AG09309 (cell line): ENCODE measurements at regions not wholly inside any gene's neighbourhood (a gene's known extent, or its start where the extent isn't known, plus 50 kb on each side); places are given as distances from the start of the nearest gene placed in this dataset.

Experiments
- DNase-seq: peaks from one replicate; pipeline ENCODE4 v3.0.0-alpha.2; 2010; ENCODE audit warnings: low read depth
- H3K4me3 ChIP-seq: 2 replicates; pipeline ENCODE4 v1.5.1; 2011; ENCODE audit warnings: mild to moderate bottlenecking, low read depth, low read length, moderate library complexity; ENCODE audit not compliant: control insufficient read depth
- CTCF ChIP-seq: IDR thresholded peaks from 2 replicates; pipeline ENCODE4 v1.5.1; 2011; ENCODE audit warnings: mild to moderate bottlenecking, low read depth, low read length, inconsistent platforms; ENCODE audit not compliant: insufficient read depth, control insufficient read depth; ENCODE audit errors: missing control alignments

- TF ChIP-seq CTCF, result no peak
- no peak overlapping the region for H3K4me3 ChIP-seq
- DNase-seq, result no peak
Measured at GRCh38 chr16:54577651-54578128, 291.1 kb upstream of the IRX3 start.

GRCh38 chr16:54576785-54577184 lies 290.2 kb upstream of the IRX3 start:
- DNase-seq, result no peak
- no peak for TF ChIP-seq CTCF
- no peak overlapping the region for H3K4me3 ChIP-seq

- DNase-seq, result no peak
- H3K4me3 ChIP-seq, result no peak overlapping the region
- no peak for TF ChIP-seq CTCF
Measured at GRCh38 chr16:54568906-54569807, 282.6 kb upstream of the IRX3 start.

- DNase-seq, result no peak
- no peak overlapping the region for H3K4me3 ChIP-seq
- TF ChIP-seq CTCF, result no peak
Measured at GRCh38 chr16:54564841-54565240, 278.3 kb upstream of the IRX3 start.

DNA sequence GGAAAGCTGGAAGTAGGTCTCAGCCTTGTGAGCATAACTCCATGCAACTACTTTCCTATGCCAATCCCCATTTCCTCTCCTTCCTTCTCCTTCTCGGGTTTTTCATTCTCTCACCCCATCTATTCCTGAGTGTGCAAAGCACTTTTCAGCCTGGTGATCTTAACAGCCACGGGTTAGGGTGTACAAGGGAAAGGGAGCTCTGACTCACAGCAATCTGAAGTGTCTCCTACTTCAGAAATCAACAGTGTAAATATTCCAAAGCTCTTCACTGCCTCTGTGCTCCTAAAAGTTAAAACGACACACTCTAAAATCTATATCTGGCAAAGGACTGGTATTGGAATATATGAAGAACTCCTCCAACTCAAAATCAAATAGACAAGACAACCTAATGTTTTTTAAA lies 268.0 kb upstream of the IRX3 start:
- H3K4me3 ChIP-seq, result no peak overlapping the region
- TF ChIP-seq CTCF, result no peak
- DNase-seq, result no peak

DNA sequence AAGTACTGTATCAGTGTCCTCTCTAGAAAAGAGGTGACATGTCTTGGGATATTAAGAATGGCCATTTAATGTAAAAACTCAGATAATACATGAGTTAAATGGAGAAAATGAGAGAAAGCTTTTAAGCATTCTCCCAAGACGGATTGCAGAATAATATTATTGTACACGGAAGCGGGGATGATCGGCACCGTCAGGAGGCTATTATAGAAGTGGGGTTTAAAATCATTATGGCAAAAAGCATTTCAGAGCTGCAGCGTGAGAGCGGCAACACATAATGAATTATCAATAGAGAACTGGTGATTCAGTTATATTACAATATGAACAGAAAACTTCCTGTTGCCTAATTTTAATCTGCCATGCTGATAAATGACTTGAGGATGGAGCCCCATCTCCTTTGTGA lies 261.7 kb upstream of the IRX3 start:
- DNase-seq, result no peak

More for the DNA sequence above, 261.7 kb upstream of the IRX3 start:
- TF ChIP-seq CTCF, result no peak
- no peak overlapping the region for H3K4me3 ChIP-seq
